Panc1 (cell line): ENCODE measurements at regions not wholly inside any gene's neighbourhood (a gene's known extent, or its start where the extent isn't known, plus 50 kb on each side); places are given as distances from the start of the nearest gene placed in this dataset.

ENCODE experiments used
- ATAC-seq: fragments of 200-7000 bp; cut with Tn5 transposase; 2 replicates; pipeline ENCODE4 v1.9.1; 2020; ENCODE audit warnings: mild to moderate bottlenecking, moderate library complexity
- BruUV-seq: library from RNA; stranded (reverse); fragments of 400-500 nt; replicated peaks from 2 replicates; lab custom pipeline; 2021; lab: Mats Ljungman, UMichigan
- CTCF ChIA-PET: fragments of 300-600 bp; sonication (Branson Sonifier 250); formaldehyde crosslinking; loops from one replicate; lab custom pipeline; 2022; ENCODE audit warnings: antibody characterized with exemption; lab: Charles Lee
- POLR2A ChIA-PET: fragments of 300-600 bp; sonication (Branson Sonifier 250); formaldehyde crosslinking; loops from one replicate; lab custom pipeline; 2022; ENCODE audit warnings: antibody characterized with exemption; lab: Charles Lee
- DNase-seq: peaks from one replicate; pipeline ENCODE4 v3.0.0-alpha.2; 2010; ENCODE audit warnings: low read depth, low spot score
- H3K27ac ChIP-seq: 2 replicates; pipeline ENCODE4 v1.5.1; 2011; ENCODE audit warnings: mild to moderate bottlenecking, low read length, inconsistent platforms
- H3K27me3 ChIP-seq: fragments of 200-500 bp; sonication (Bioruptor generic); 2 replicates; pipeline ENCODE4 v1.6.0; 2014; ENCODE audit warnings: low read length, inconsistent platforms; ENCODE audit not compliant: control insufficient read depth, insufficient read depth
- H3K36me3 ChIP-seq: fragments of 200-500 bp; sonication (Bioruptor generic); 2 replicates; pipeline ENCODE4 v1.5.1; 2014; ENCODE audit warnings: inconsistent platforms, mild to moderate bottlenecking, low read length, moderate library complexity; ENCODE audit not compliant: control insufficient read depth, insufficient read depth
- H3K4me1 ChIP-seq: 2 replicates; pipeline ENCODE4 v1.5.1; 2011; ENCODE audit warnings: inconsistent platforms, mild to moderate bottlenecking, low read length, moderate library complexity; ENCODE audit not compliant: control insufficient read depth, insufficient read depth
- H3K4me3 ChIP-seq, 2 experiments: 2 replicates each; pipeline ENCODE4 v1.5.1; 2011 to 2012; ENCODE audit warnings: low read depth in 2 of 2, low read length in 2 of 2, mild to moderate bottlenecking in 2 of 2, inconsistent platforms in 1 of 2, moderate library complexity in 1 of 2
- H3K9me3 ChIP-seq: fragments of 200-500 bp; sonication (Bioruptor generic); 2 replicates; pipeline ENCODE4 v1.5.1; 2014; ENCODE audit warnings: low read depth, mild to moderate bottlenecking, inconsistent platforms, low read length, moderate library complexity; ENCODE audit not compliant: control insufficient read depth, insufficient read depth
- CTCF ChIP-seq: fragments of 450-650 bp; IDR thresholded peaks from 2 replicates; pipeline ENCODE4 v1.5.1; 2017; ENCODE audit warnings: mild to moderate bottlenecking
- POLR2AphosphoS5 ChIP-seq: IDR thresholded peaks from 2 replicates; pipeline ENCODE4 v1.6.1; 2012; ENCODE audit warnings: mild to moderate bottlenecking, low read depth, low read length, moderate library complexity
- REST ChIP-seq, 2 experiments: IDR thresholded peaks; 2 replicates each; pipeline ENCODE4 v1.6.1; 2011 to 2012; ENCODE audit warnings: low read depth in 2 of 2, control low read depth in 1 of 2, low read length in 1 of 2, mild to moderate bottlenecking in 1 of 2, moderate library complexity in 1 of 2; ENCODE audit not compliant: insufficient read depth in 1 of 2
- SIN3A ChIP-seq: IDR thresholded peaks from 2 replicates; pipeline ENCODE4 v1.6.1; 2012; ENCODE audit warnings: low read depth, mild to moderate bottlenecking, low read length, moderate library complexity, borderline replicate concordance; ENCODE audit not compliant: insufficient read depth
- TCF7L2 ChIP-seq: IDR thresholded peaks from 2 replicates; pipeline ENCODE4 v1.6.1; 2011; ENCODE audit warnings: mild to moderate bottlenecking, low read depth, low read length, inconsistent platforms
- in situ Hi-C: cut with HindIII; loops from 2 replicates; pipeline ENCODE4 v1.10.0; 2016; ENCODE audit warnings: low sequenced_read_pairs, low pct_unique_long_range_greater_than_20kb
- intact Hi-C: fragments of 100-400 bp; cut with micrococcal nuclease; formaldehyde crosslinking; loops from one replicate; pipeline ENCODE4 v1.10.0; 2022; ENCODE audit not compliant: unreplicated experiment

DNA sequence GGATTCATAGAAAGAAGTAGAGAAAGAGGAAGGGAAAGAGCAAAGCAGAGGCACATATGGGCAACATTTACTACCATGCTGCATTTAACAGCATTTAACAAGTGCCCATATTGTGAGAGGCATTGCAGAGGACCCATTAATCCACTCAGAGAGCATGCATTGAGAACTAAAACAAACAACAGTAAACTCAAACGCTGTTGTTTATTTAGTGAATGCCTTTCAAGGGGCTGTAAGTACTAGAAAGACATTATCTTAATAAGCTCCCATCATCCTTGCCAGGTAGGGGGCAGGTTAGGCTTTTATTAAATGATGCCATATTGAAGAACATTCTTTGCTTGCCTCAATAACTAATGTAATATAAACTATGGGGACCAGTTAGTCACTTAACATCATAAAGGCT lies 254.3 kb upstream of the DAB1 start:
- in situ Hi-C loops = no loop called here
- ChIA-PET CTCF (no interaction called here), POLR2A (no interaction called here)
- Histone ChIP-seq H3K4me3 (no peak overlapping the region), H3K27ac (no peak overlapping the region), H3K36me3 (no peaks in the 10 kb centered on the region), H3K9me3 (no peaks in the 10 kb centered on the region), H3K27me3 (no peaks in the 10 kb centered on the region), H3K4me1 (no peaks in the 10 kb centered on the region)
- BruUV-seq = no TSS peak
- intact Hi-C loops = no loop called here
- TF ChIP-seq REST (IDR thresholded peaks at IDR 0.05; ENCODE audit: insufficient read depth in 1 of 2, low read depth in 2 of 2, low read length in 1 of 2) (no peak), POLR2AphosphoS5 (no peak), TCF7L2 (no peak), CTCF (no peak), SIN3A (no peak)
- ATAC-seq (no peak), DNase-seq (no peak)

- Histone ChIP-seq H3K27me3 (no peaks in the 10 kb centered on the region), H3K36me3 (no peaks in the 10 kb centered on the region), H3K4me3 (no peak overlapping the region), H3K4me1 (no peaks in the 10 kb centered on the region), H3K9me3 (no peaks in the 10 kb centered on the region), H3K27ac (no peak overlapping the region)
- ChIA-PET POLR2A (no interaction called here), CTCF (no interaction called here)
- BruUV-seq = no TSS peak
- no peak for TF ChIP-seq CTCF
- TF ChIP-seq REST (IDR thresholded peaks at IDR 0.05; ENCODE audit: insufficient read depth in 1 of 2, low read depth in 2 of 2, low read length in 1 of 2) = no peak
- no peak for TF ChIP-seq POLR2AphosphoS5
- TF ChIP-seq SIN3A = no peak
- no peak for TF ChIP-seq TCF7L2
- in situ Hi-C loops (no loop called here), intact Hi-C loops (no loop called here)
- DNase-seq (no peak), ATAC-seq (no peak)
Measured at GRCh38 chr1:57675776-57676175, 251.9 kb upstream of the DAB1 start.
